SK-N-SH treated with all-trans-retinoic acid at 6 μM for 48 hours (cell line): ENCODE measurements at regions not wholly inside any gene's neighbourhood (a gene's known extent, or its start where the extent isn't known, plus 50 kb on each side); places are given as distances from the start of the nearest gene placed in this dataset.

ENCODE experiments used
- CSDC2 ChIP-seq: fragments of 250-450 bp; sonication (Bioruptor Pico); IDR thresholded peaks from 2 replicates; pipeline ENCODE4 v1.5.0; 2020; ENCODE audit warnings: mild to moderate bottlenecking, moderate library complexity
- PPARA ChIP-seq: fragments of 250-450 bp; sonication (Bioruptor Pico); IDR thresholded peaks from 2 replicates; pipeline ENCODE4 v1.5.0; 2020; ENCODE audit warnings: mild to moderate bottlenecking, borderline replicate concordance
- RARB ChIP-seq: fragments of 250-450 bp; sonication (Bioruptor Pico); IDR thresholded peaks from 2 replicates; pipeline ENCODE4 v1.8.0; 2021; ENCODE audit warnings: mild to moderate bottlenecking, moderate library complexity
- SNAI2 ChIP-seq: fragments of 250-450 bp; sonication (Bioruptor Pico); IDR thresholded peaks from 2 replicates; pipeline ENCODE4 v1.5.0; 2020; ENCODE audit warnings: mild to moderate bottlenecking, moderate library complexity
- ZC3H10 ChIP-seq: fragments of 250-450 bp; sonication (Bioruptor Pico); IDR thresholded peaks from 2 replicates; pipeline ENCODE4 v1.5.1; 2021; ENCODE audit warnings: mild to moderate bottlenecking, moderate library complexity
- ZNF70 ChIP-seq: fragments of 450-650 bp; formaldehyde crosslinking; IDR thresholded peaks from 2 replicates; pipeline ENCODE4 v1.5.0; 2020; ENCODE audit warnings: mild to moderate bottlenecking, moderate library complexity
- ZNF8 ChIP-seq: fragments of 450-650 bp; formaldehyde crosslinking; IDR thresholded peaks from 2 replicates; pipeline ENCODE4 v1.5.0; 2020; ENCODE audit warnings: mild to moderate bottlenecking, moderate library complexity
- TF ChIP-seq, protein P1 (sequence below): fragments of 250-450 bp; sonication (Bioruptor Pico); IDR thresholded peaks from 2 replicates; pipeline ENCODE4 v1.8.0; 2020; ENCODE audit warnings: mild to moderate bottlenecking, moderate library complexity, borderline replicate concordance

DNA sequence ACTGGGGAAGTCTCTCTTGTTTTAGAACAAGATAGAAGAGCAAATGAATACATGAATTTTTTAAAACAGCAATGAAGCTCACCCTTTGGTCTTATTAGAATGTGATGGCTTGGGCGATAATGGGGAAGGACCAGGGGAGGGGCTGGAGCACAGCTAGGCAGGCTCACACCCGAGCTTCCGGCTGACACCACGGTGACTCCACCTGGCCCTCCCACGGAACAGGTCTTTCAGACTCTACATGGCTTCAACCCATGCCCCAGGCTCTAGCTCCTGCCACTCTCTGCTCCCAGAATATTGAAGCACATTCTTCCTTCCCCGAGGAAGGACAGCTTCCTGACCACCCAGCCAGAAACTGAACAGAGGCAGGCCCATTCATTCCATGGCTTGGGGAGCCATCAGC, 127.5 kb upstream of the AGAP1 start:
- TF ChIP-seq ZNF70 (CRISPR knock-in tag), result no peak
- no peak for TF ChIP-seq ZC3H10 (CRISPR knock-in tag)
- TF ChIP-seq, protein P1, sequence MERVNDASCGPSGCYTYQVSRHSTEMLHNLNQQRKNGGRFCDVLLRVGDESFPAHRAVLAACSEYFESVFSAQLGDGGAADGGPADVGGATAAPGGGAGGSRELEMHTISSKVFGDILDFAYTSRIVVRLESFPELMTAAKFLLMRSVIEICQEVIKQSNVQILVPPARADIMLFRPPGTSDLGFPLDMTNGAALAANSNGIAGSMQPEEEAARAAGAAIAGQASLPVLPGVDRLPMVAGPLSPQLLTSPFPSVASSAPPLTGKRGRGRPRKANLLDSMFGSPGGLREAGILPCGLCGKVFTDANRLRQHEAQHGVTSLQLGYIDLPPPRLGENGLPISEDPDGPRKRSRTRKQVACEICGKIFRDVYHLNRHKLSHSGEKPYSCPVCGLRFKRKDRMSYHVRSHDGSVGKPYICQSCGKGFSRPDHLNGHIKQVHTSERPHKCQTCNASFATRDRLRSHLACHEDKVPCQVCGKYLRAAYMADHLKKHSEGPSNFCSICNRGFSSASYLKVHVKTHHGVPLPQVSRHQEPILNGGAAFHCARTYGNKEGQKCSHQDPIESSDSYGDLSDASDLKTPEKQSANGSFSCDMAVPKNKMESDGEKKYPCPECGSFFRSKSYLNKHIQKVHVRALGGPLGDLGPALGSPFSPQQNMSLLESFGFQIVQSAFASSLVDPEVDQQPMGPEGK (CRISPR knock-in tag), result no peak
- no peak for TF ChIP-seq PPARA (CRISPR knock-in tag)
- TF ChIP-seq RARB (CRISPR knock-in tag), result no peak
- no peak for TF ChIP-seq SNAI2 (CRISPR knock-in tag)
- TF ChIP-seq ZNF8 (CRISPR knock-in tag), result no peak
- no peak for TF ChIP-seq CSDC2 (CRISPR knock-in tag)
